HUES6 (cell line): ENCODE measurements at regions not wholly inside any gene's neighbourhood (a gene's known extent, or its start where the extent isn't known, plus 50 kb on each side); places are given as distances from the start of the nearest gene placed in this dataset.

Experiments
- H3K27ac ChIP-seq: 2 replicates; pipeline ENCODE4 v1.7.0; 2013; ENCODE audit warnings: low read depth, mild to moderate bottlenecking, low read length, inconsistent platforms
- H3K27me3 ChIP-seq: 2 replicates; pipeline ENCODE4 v1.6.1; 2013; ENCODE audit warnings: low read length; ENCODE audit not compliant: control insufficient read depth, insufficient read depth
- H3K36me3 ChIP-seq: 2 replicates; pipeline ENCODE4 v1.6.1; 2013; ENCODE audit warnings: low read length; ENCODE audit not compliant: control insufficient read depth, insufficient read depth
- H3K4me1 ChIP-seq: 2 replicates; pipeline ENCODE4 v1.6.1; 2013; ENCODE audit warnings: low read length; ENCODE audit not compliant: control insufficient read depth, insufficient read depth
- H3K4me3 ChIP-seq: 2 replicates; pipeline ENCODE4 v1.5.1; 2013; ENCODE audit warnings: low read depth, low read length
- H3K9ac ChIP-seq: one replicate; pipeline ENCODE4 v1.6.1; 2013; ENCODE audit warnings: mild to moderate bottlenecking, low read length
- H3K9me3 ChIP-seq: 2 replicates; pipeline ENCODE4 v1.6.1; 2013; ENCODE audit warnings: low read depth, low read length; ENCODE audit not compliant: control insufficient read depth, insufficient read depth

DNA sequence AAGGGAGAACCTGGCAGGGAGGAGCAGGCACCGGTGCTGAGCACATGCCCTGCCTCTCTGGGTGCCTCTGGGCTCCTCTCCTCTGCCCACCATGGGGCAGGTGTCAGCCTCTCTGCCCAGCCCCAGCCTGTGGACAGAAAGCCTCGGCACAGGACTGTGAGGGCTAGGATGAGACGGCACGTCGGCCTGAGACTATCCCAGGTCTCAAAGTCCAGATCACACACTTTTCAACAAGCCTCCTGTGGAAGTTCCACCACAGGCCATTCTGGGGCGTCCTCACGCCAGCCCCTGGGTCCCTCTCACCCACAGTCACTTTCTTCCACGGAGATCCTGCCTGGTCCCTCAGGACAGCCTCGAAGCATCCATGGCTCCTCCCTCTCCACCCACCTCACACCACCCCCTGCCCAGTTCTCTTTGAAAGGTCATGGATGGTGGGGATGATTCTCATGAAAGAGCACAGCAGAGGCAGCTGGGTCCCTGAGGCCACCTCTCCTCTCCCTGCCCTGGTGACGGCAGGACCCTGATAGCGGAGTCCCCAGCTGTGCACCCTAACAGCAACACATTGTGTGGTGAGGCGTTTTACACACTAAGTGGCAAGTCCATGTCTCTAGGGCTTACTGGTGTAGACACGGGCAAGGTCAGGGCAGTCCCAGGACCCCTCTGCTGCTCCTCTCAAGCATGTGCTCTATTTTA lies 569.4 kb upstream of the SALL3 start:
- no peaks in the 10 kb centered on the region for H3K4me1 ChIP-seq
- H3K36me3 ChIP-seq, result no peaks in the 10 kb centered on the region
- no peaks in the 10 kb centered on the region for H3K9me3 ChIP-seq
- no peak overlapping the region for H3K9ac ChIP-seq
- H3K27me3 ChIP-seq, result no peaks in the 10 kb centered on the region
- no peak overlapping the region for H3K4me3 ChIP-seq
- H3K27ac ChIP-seq, result no peak overlapping the region

DNA sequence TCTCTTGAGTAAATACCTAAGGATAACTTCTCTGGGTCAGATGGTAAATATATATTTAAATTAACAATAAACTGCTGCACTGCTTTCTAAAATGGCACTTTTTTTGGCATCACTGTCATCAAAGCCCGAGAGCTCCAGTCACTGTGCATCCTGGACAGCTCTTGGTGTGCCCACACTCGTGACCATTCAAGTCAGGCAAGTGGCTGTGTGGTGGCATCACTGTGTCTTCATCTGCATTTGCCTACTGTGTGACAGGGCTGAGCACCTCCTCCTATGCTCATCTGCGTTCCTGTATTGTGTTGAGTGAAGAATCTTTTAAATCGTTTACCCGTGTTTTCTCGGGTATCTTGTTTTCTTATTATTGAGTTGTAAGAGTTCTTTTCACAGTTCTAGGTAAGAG lies 568.1 kb upstream of the SALL3 start:
- H3K4me1 ChIP-seq, result no peaks in the 10 kb centered on the region
- H3K4me3 ChIP-seq, result no peak overlapping the region
- H3K27ac ChIP-seq, result no peak overlapping the region
- no peaks in the 10 kb centered on the region for H3K9me3 ChIP-seq
- no peaks in the 10 kb centered on the region for H3K27me3 ChIP-seq
- no peaks in the 10 kb centered on the region for H3K36me3 ChIP-seq
- H3K9ac ChIP-seq, result no peak overlapping the region

DNA sequence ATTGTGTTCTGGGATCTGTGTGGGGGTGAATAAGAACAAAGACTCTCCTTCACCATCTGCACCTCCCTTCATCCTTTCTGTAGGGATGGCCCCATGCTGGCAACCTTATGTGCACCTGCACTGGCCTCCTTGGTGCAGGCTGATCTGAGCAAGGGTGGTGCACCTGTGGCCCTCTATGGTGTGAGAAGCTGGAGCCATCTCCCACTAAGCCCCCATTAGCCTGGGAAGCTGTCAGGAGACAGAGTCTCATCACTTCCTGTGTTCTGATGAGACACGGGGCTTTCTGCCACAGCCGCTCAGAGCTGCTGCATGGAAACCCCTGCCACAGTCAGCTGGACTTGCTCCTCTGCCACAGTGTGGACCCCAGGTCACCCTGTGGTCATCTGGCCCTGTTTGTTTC lies 565.3 kb upstream of the SALL3 start:
- Histone ChIP-seq H3K36me3 (no peaks in the 10 kb centered on the region), H3K27ac (no peak overlapping the region), H3K4me1 (no peaks in the 10 kb centered on the region), H3K27me3 (no peaks in the 10 kb centered on the region), H3K9me3 (no peaks in the 10 kb centered on the region), H3K9ac (no peak overlapping the region), H3K4me3 (no peak overlapping the region)

DNA sequence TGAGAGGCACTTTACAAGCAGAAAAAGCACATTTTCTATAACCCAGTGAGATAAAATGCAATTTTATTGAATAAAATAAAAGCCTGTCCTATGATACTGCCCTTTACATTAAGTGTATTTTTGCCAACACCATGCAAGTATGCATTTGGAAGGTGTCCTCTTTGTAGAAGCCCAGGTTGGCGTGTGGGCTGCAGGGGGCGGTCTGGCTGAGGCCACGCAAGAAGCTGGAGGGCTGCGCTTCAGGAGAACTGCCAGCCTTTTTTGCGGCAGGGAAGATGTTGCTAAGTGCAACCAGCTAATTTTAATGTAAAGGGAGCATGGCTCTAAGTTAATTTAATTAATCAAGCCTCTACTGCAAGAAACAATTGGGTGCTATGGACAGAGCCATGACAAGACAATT lies 562.8 kb upstream of the SALL3 start:
- H3K27me3 ChIP-seq, result no peaks in the 10 kb centered on the region
- H3K9ac ChIP-seq, result no peak overlapping the region
- no peak overlapping the region for H3K4me3 ChIP-seq
- no peaks in the 10 kb centered on the region for H3K36me3 ChIP-seq
- H3K27ac ChIP-seq, result no peak overlapping the region
- no peaks in the 10 kb centered on the region for H3K9me3 ChIP-seq
- no peaks in the 10 kb centered on the region for H3K4me1 ChIP-seq

DNA sequence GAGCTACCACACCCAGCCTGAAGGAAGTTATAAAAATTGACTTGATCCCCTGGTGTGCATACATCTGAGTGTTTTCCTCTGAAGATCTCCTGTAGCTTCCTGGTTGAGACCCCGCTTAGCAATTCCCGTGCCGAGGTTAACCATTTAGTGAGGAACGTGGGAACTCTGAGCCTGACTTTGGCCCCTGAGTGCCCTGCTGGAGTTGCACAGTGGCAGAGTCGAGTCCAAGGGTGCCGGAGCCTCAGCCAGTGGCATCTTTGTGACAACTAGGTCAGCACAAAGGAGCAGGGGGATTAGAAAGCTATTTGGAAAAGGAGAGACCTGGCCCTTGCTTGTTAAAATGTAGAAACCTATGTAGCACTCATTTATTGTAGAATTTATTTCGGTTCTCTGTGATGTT lies 561.2 kb upstream of the SALL3 start:
- H3K9me3 ChIP-seq, result no peaks in the 10 kb centered on the region
- H3K27ac ChIP-seq, result no peak overlapping the region
- no peaks in the 10 kb centered on the region for H3K36me3 ChIP-seq
- no peaks in the 10 kb centered on the region for H3K27me3 ChIP-seq
- H3K4me3 ChIP-seq, result no peak overlapping the region
- no peak overlapping the region for H3K9ac ChIP-seq
- H3K4me1 ChIP-seq, result no peaks in the 10 kb centered on the region

DNA sequence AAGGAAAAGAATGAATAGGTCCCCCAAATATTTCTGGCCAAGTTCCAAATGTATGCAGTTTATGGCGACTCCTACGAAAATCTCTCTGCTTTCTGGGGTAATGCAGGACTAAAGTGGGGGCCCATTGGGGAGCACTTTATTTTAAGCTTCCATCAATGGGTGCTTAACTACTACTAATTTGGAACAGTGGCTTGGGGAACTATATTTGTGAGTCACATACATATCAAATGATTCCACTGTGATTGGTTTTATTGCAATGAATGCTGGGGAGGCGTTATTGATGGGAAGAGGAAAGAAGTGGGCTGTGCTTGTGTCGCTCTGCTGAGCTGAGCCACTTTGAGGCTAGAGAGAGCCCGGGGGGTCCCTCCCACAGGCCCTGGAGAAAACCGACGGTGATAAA lies 560.4 kb upstream of the SALL3 start:
- H3K27ac ChIP-seq, result no peak overlapping the region
- H3K27me3 ChIP-seq, result no peaks in the 10 kb centered on the region
- no peak overlapping the region for H3K4me3 ChIP-seq
- no peaks in the 10 kb centered on the region for H3K36me3 ChIP-seq
- no peak overlapping the region for H3K9ac ChIP-seq
- no peaks in the 10 kb centered on the region for H3K9me3 ChIP-seq
- no peaks in the 10 kb centered on the region for H3K4me1 ChIP-seq

DNA sequence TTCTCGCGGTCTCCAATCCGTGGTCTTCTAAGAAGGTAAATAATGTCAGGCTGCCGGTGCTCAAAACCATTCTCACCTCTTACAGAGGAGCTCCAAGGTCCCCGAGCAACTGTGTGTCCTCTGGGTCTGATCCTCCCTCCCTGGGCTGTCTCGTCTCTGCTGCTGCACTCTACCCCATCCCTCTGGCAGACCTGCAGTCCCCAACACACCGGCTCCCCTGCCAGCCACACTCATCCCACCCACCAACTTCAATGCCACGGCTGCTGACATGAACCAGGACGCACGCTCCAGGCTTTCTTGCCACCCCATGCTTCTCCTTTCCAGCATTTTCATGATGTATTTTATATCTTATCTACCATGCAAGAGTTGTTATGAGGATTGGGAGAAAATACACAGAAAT lies 559.5 kb upstream of the SALL3 start:
- H3K9ac ChIP-seq, result no peak overlapping the region
- H3K4me1 ChIP-seq, result no peaks in the 10 kb centered on the region
- H3K9me3 ChIP-seq, result no peaks in the 10 kb centered on the region
- H3K27me3 ChIP-seq, result no peaks in the 10 kb centered on the region
- no peak overlapping the region for H3K27ac ChIP-seq
- H3K36me3 ChIP-seq, result no peaks in the 10 kb centered on the region
- H3K4me3 ChIP-seq, result no peak overlapping the region

DNA sequence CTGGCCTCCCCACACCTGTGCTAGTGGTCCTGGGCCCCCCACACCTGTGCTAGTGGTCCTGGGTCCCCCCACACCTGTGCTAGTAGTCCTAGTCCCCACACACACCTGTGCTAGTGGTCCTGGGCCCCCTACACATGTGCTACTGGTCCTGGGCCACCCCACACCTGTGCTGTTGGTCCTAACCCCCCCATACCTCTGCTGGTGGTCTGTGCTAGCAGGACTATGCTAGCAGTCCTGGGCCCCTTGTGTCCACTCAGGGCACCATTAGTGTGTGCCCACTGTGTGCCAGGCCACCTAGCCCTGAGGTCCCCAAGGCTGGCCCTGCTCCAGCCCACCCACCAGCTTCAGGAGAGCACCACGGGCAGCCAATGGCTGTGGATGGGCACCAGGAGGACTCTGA lies 558.2 kb upstream of the SALL3 start:
- H3K36me3 ChIP-seq, result no peaks in the 10 kb centered on the region
- no peak overlapping the region for H3K9ac ChIP-seq
- H3K27ac ChIP-seq, result no peak overlapping the region
- H3K4me3 ChIP-seq, result no peak overlapping the region
- H3K27me3 ChIP-seq, result no peaks in the 10 kb centered on the region
- H3K4me1 ChIP-seq, result no peaks in the 10 kb centered on the region
- H3K9me3 ChIP-seq, result no peaks in the 10 kb centered on the region

DNA sequence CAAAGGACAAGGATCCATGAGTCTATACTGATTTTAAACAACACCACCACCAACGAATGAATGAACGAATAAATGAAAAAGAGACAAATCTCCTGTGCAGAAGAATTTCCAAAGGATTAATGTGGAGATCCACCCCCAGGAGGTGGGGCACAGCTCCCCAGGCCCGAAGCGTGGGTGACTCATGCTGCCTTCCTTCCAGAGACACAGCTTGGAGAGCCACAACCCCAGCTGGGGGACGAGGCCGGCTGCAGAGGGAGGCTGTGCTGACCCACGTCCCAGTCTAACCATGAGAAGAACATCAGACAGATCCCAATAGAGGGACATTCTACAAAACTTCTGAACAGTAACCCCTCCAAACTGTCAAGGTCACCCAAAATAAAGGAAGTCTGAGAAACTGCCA lies 557.3 kb upstream of the SALL3 start:
- H3K4me1 ChIP-seq, result no peaks in the 10 kb centered on the region
- no peak overlapping the region for H3K4me3 ChIP-seq
- no peaks in the 10 kb centered on the region for H3K36me3 ChIP-seq
- no peaks in the 10 kb centered on the region for H3K27me3 ChIP-seq
- H3K27ac ChIP-seq, result no peak overlapping the region
- H3K9ac ChIP-seq, result no peak overlapping the region
- H3K9me3 ChIP-seq, result no peaks in the 10 kb centered on the region

DNA sequence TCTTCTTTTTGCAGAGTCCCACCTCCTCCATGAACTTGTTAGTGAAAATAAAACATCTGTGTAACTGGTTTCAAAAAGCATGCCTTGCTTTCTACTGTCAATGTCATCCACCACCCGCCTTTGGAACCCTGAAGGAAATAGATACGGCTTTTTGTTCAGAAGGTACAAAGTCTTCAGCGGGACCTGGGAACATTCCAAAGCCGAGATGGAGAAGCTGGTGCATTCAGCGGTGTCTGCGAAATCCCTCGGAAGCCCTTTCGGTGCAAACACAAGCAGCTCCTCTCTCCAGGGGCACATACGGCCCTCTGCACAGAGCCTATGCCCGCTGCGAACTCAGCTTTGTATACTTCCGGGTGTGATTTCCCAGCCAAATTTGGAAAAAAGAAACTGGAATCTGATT lies 555.8 kb upstream of the SALL3 start:
- H3K36me3 ChIP-seq, result no peaks in the 10 kb centered on the region
- no peaks in the 10 kb centered on the region for H3K9me3 ChIP-seq
- no peaks in the 10 kb centered on the region for H3K27me3 ChIP-seq
- H3K4me3 ChIP-seq, result no peak overlapping the region
- no peak overlapping the region for H3K27ac ChIP-seq
- H3K4me1 ChIP-seq, result no peaks in the 10 kb centered on the region
- H3K9ac ChIP-seq, result no peak overlapping the region

DNA sequence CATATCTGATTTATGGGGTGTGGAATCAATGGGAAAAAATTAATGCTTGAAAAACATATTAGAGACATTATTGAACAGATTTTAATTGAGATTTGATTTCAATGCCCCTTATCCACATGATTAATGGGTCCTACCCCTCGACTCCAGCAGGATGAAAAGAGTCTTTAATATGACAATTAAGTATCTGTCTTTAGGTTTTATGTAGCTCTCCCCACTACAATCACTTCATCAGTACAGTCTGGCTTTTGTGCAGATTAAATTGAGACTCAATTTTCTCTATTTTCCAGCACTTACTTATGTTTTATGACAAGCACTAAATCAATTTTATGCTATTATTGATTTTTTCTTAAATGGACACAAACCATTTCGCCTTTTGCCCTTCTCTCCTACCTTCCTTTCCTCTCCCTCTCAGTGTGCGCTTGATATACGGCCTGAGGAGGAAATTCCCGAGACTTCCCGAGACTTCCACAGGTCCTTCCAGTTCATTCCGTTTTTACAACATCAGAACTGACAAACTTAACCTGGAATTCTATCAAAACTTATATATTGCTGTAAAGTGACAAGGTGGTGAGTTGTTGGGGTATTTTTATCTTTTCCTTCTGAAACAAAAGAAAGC lies 555.1 kb upstream of the SALL3 start:
- Histone ChIP-seq H3K27me3 (no peaks in the 10 kb centered on the region), H3K4me1 (no peaks in the 10 kb centered on the region), H3K27ac (no peak overlapping the region), H3K4me3 (no peak overlapping the region), H3K9ac (no peak overlapping the region), H3K36me3 (no peaks in the 10 kb centered on the region), H3K9me3 (no peaks in the 10 kb centered on the region)
